ENCODE measurements at regions not wholly inside any gene's neighbourhood (a gene's known extent, or its start where the extent isn't known, plus 50 kb on each side); places are given as distances from the start of the nearest gene placed in this dataset.
"Not testable (repeated sequence)": the region's sequence is repeated elsewhere in the genome, so short reads cannot be mapped to it uniquely, and the experiment has no call there.

GRCh38 chr9:84054341-84055010 is 73.9 kb downstream of the RMI1 start:
- DNase-seq (ENCODE audit: low spot score), result peak; percentile 30

GRCh38 chr9:84057662-84058061 is 77.1 kb downstream of the RMI1 start:
- DNase-seq (ENCODE audit: low spot score), result no peak

GRCh38 chr9:84059936-84060335 is 79.3 kb downstream of the RMI1 start:
- no peak for DNase-seq (ENCODE audit: low spot score)

- DNase-seq (ENCODE audit: low spot score), result no peak
Measured at GRCh38 chr9:84061613-84062193, 81.1 kb downstream of the RMI1 start.

GRCh38 chr9:84062538-84062937 is 81.9 kb downstream of the RMI1 start:
- no peak for DNase-seq (ENCODE audit: low spot score)

GRCh38 chr9:84067821-84068220 is 87.2 kb downstream of the RMI1 start:
- no peak for DNase-seq (ENCODE audit: low spot score)

- DNase-seq (ENCODE audit: low spot score), result no peak
Measured at GRCh38 chr9:84068872-84069271, 88.3 kb downstream of the RMI1 start.

GRCh38 chr9:84070590-84070989 is 90.0 kb downstream of the RMI1 start:
- no peak for DNase-seq (ENCODE audit: low spot score)

- DNase-seq (ENCODE audit: low spot score), result no peak
Measured at GRCh38 chr9:84072621-84073180, 92.1 kb downstream of the RMI1 start.

GRCh38 chr9:84075004-84075403 is 94.4 kb downstream of the RMI1 start:
- no peak for DNase-seq (ENCODE audit: low spot score)

- no peak for DNase-seq (ENCODE audit: low spot score)
Measured at GRCh38 chr9:84076384-84076783, 95.8 kb downstream of the RMI1 start.

GRCh38 chr9:84077816-84078215 is 97.2 kb downstream of the RMI1 start:
- not testable (repeated sequence) for DNase-seq (ENCODE audit: low spot score)

- no peak for DNase-seq (ENCODE audit: low spot score)
Measured at GRCh38 chr9:84079994-84080393, 99.4 kb downstream of the RMI1 start.

GRCh38 chr9:84101964-84102632 is 121.5 kb downstream of the RMI1 start:
- DNase-seq (ENCODE audit: low spot score), result no peak

- no peak for DNase-seq (ENCODE audit: low spot score)
Measured at GRCh38 chr9:84103651-84104377, 123.2 kb downstream of the RMI1 start.

- no peak for DNase-seq (ENCODE audit: low spot score)
Measured at GRCh38 chr9:84107081-84107480, 126.5 kb downstream of the RMI1 start.

- DNase-seq (ENCODE audit: low spot score), result no peak
Measured at GRCh38 chr9:84107995-84108394, 127.4 kb downstream of the RMI1 start.

- no peak for DNase-seq (ENCODE audit: low spot score)
Measured at GRCh38 chr9:84111726-84112125, 131.1 kb downstream of the RMI1 start.

GRCh38 chr9:84121991-84122523 is 141.5 kb downstream of the RMI1 start:
- no peak for DNase-seq (ENCODE audit: low spot score)

- DNase-seq (ENCODE audit: low spot score), result no peak
Measured at GRCh38 chr9:84122572-84122971, 142.0 kb downstream of the RMI1 start.

- DNase-seq (ENCODE audit: low spot score), result no peak
Measured at GRCh38 chr9:84123648-84124406, 143.2 kb downstream of the RMI1 start.

- DNase-seq (ENCODE audit: low spot score), result no peak
Measured at GRCh38 chr9:84125046-84125445, 144.4 kb downstream of the RMI1 start.
